Mammary epithelial cell (primary cell): ENCODE measurements at regions not wholly inside any gene's neighbourhood (a gene's known extent, or its start where the extent isn't known, plus 50 kb on each side); places are given as distances from the start of the nearest gene placed in this dataset.

Source experiments
- CTCF ChIP-seq, 2 donors: IDR thresholded peaks in 1 of 2; conservative IDR thresholded peaks in 1 of 2; 2 replicates each; pipeline ENCODE4 v1.5.1; 2011 to 2012; ENCODE audit warnings: inconsistent platforms in 2 of 2, low read length in 2 of 2, mild to moderate bottlenecking in 2 of 2, control low read depth in 1 of 2, low read depth in 1 of 2; ENCODE audit not compliant: insufficient read depth in 1 of 2; ENCODE audit errors: extremely low read depth in 1 of 2
- EZH2 ChIP-seq: IDR thresholded peaks from 2 replicates; pipeline ENCODE4 v1.6.1; 2012; ENCODE audit warnings: low read length, inconsistent platforms, borderline replicate concordance

GRCh38 chr11:29040489-29040888, 932.3 kb downstream of the METTL15 start:
- TF ChIP-seq CTCF (conservative IDR thresholded peaks at IDR 0.05 in 1 of 2, IDR thresholded peaks at IDR 0.05 in 1 of 2; ENCODE audit: extremely low read depth in 1 of 2, insufficient read depth in 1 of 2, low read depth in 1 of 2, low read length in 2 of 2) (no peak), EZH2 (no peak)
